Keratinocyte (primary cell): ENCODE measurements at regions not wholly inside any gene's neighbourhood (a gene's known extent, or its start where the extent isn't known, plus 50 kb on each side); places are given as distances from the start of the nearest gene placed in this dataset.

ENCODE experiments used
- EZH2 ChIP-seq: IDR thresholded peaks from one replicate; pipeline ENCODE4 v1.6.1; 2012; ENCODE audit warnings: inconsistent platforms, mild to moderate bottlenecking, low read length, moderate library complexity
- TF ChIP-seq, protein P1 (sequence below), 3 experiments: IDR thresholded peaks in 1 of 3; conservative IDR thresholded peaks in 1 of 3; optimal IDR thresholded peaks in 1 of 3; 2 replicates in 2 of 3; 3 replicates in 1 of 3; pipeline versions ENCODE3 to v1.5.1; 2011; ENCODE audit warnings: low read length in 3 of 3, mild to moderate bottlenecking in 3 of 3, moderate library complexity in 2 of 3, control low read depth in 1 of 3, inconsistent platforms in 1 of 3; ENCODE audit not compliant: insufficient read depth in 2 of 3; ENCODE audit errors: extremely low read depth in 1 of 3

DNA sequence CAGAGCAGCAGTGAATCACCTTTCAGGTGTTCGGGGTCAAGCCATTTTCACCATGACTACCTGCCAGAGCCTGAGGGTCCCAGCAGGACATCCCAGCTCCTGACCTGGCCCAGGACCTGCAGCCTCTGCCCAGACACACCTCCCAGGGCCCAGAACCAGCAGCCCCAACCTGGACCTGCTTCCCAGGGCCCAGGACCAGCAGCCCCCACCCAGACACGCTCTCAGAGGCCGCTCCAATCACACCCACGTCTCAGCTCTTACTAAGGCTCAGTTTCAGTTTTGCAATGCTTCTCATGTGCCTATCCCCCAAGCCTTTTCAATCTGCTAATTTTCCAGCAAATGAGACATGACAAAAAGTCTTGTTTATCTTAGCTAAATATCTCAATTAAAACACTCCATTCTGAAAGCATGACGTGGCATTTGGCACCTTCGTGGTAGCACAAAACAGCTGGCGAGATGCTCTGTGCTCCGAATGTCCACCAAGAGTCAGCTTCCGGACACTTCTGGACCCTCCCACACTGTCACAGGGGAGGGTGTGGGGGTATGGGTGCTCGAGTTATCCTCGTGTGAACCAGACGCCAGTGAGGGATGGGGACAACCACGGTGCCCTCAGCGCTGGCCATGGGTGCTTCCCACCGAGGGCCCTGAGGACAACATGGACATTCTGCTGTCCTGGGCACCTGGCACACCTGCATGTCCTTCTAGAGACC lies 253.2 kb downstream of the DLL1 start:
- TF ChIP-seq EZH2: no peak
- TF ChIP-seq, protein P1, sequence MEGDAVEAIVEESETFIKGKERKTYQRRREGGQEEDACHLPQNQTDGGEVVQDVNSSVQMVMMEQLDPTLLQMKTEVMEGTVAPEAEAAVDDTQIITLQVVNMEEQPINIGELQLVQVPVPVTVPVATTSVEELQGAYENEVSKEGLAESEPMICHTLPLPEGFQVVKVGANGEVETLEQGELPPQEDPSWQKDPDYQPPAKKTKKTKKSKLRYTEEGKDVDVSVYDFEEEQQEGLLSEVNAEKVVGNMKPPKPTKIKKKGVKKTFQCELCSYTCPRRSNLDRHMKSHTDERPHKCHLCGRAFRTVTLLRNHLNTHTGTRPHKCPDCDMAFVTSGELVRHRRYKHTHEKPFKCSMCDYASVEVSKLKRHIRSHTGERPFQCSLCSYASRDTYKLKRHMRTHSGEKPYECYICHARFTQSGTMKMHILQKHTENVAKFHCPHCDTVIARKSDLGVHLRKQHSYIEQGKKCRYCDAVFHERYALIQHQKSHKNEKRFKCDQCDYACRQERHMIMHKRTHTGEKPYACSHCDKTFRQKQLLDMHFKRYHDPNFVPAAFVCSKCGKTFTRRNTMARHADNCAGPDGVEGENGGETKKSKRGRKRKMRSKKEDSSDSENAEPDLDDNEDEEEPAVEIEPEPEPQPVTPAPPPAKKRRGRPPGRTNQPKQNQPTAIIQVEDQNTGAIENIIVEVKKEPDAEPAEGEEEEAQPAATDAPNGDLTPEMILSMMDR (optimal IDR thresholded peaks at IDR 0.05 in 1 of 3, IDR thresholded peaks at IDR 0.05 in 1 of 3, conservative IDR thresholded peaks at IDR 0.05 in 1 of 3; ENCODE audit: extremely low read depth in 1 of 3, insufficient read depth in 2 of 3, low read length in 3 of 3): no peak
